ENCODE measurements at regions not wholly inside any gene's neighbourhood (a gene's known extent, or its start where the extent isn't known, plus 50 kb on each side); places are given as distances from the start of the nearest gene placed in this dataset.
"Not testable (repeated sequence)": the region's sequence is repeated elsewhere in the genome, so short reads cannot be mapped to it uniquely, and the experiment has no call there.

- not testable (repeated sequence) for TF ChIP-seq ELK1 (IDR thresholded peaks at IDR 0.05; ENCODE audit: borderline replicate concordance, low read depth, low read length); USF2 (IDR thresholded peaks at IDR 0.05; ENCODE audit: low read depth, low read length); POLR2A (IDR thresholded peaks at IDR 0.05; ENCODE audit: low read depth, low read length); FOS (IDR thresholded peaks at IDR 0.05; ENCODE audit: low read depth, low read length); BHLHE40 (IDR thresholded peaks at IDR 0.05; ENCODE audit: low read depth, low read length)
- TF ChIP-seq, protein P1, sequence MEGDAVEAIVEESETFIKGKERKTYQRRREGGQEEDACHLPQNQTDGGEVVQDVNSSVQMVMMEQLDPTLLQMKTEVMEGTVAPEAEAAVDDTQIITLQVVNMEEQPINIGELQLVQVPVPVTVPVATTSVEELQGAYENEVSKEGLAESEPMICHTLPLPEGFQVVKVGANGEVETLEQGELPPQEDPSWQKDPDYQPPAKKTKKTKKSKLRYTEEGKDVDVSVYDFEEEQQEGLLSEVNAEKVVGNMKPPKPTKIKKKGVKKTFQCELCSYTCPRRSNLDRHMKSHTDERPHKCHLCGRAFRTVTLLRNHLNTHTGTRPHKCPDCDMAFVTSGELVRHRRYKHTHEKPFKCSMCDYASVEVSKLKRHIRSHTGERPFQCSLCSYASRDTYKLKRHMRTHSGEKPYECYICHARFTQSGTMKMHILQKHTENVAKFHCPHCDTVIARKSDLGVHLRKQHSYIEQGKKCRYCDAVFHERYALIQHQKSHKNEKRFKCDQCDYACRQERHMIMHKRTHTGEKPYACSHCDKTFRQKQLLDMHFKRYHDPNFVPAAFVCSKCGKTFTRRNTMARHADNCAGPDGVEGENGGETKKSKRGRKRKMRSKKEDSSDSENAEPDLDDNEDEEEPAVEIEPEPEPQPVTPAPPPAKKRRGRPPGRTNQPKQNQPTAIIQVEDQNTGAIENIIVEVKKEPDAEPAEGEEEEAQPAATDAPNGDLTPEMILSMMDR (conservative IDR thresholded peaks at IDR 0.05; ENCODE audit: low read depth, low read length): not testable (repeated sequence)
These were observed 65.6 kb upstream of the ETAA1 start for GRCh38 chr2:67331419-67332086.

All from IMR-90 (cell line).